ENCODE measurements at regions not wholly inside any gene's neighbourhood (a gene's known extent, or its start where the extent isn't known, plus 50 kb on each side); places are given as distances from the start of the nearest gene placed in this dataset.

DNA sequence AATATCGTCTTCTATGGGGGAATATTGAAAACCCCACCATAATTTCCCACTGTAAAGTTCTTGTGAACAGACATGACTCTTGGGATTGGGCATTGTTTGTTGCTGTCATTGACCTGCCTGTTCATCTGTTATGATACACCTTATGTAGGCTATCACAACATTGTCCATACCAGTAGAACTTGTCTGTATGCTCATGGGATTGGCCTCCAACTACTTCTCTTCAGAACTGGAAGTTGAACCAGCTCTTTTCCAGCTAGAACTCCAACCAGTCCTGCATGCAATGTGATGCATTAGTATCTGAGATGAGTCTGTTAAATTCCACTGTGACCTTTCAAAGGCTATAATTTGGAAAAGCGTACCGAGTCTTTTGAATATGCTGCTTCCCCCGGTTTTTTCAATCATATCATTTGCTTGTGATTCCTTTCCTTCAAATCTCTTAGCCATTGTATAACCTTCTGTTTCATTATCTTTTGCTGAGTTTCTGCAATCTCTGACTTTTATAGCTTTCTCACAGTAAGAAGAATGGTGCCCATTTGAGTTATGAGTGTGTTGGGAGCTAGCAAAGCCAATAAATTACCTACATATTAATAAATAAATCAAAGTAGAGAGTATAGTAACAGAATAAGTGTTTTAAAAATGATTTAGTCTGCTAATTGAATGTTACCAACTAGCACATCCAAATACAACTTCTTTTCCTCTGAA is 101.9 kb downstream of the PLK2 start:
- BruUV-seq (replicated peaks) = no TSS peak
- ChIA-PET CTCF (no interaction called here), POLR2A (ENCODE audit: unreplicated experiment) (no interaction called here)
- H3K27ac ChIP-seq (ENCODE audit: low read length) = no peak overlapping the region
- TF ChIP-seq EZH2phosphoT487 (IDR thresholded peaks at IDR 0.05; ENCODE audit: borderline replicate concordance, low read length) (no peak), EZH2 (IDR thresholded peaks at IDR 0.05; ENCODE audit: low read length, unreplicated experiment) (no peak)
- TF ChIP-seq, protein P1, sequence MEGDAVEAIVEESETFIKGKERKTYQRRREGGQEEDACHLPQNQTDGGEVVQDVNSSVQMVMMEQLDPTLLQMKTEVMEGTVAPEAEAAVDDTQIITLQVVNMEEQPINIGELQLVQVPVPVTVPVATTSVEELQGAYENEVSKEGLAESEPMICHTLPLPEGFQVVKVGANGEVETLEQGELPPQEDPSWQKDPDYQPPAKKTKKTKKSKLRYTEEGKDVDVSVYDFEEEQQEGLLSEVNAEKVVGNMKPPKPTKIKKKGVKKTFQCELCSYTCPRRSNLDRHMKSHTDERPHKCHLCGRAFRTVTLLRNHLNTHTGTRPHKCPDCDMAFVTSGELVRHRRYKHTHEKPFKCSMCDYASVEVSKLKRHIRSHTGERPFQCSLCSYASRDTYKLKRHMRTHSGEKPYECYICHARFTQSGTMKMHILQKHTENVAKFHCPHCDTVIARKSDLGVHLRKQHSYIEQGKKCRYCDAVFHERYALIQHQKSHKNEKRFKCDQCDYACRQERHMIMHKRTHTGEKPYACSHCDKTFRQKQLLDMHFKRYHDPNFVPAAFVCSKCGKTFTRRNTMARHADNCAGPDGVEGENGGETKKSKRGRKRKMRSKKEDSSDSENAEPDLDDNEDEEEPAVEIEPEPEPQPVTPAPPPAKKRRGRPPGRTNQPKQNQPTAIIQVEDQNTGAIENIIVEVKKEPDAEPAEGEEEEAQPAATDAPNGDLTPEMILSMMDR (conservative IDR thresholded peaks at IDR 0.05; ENCODE audit: low read depth, low read length) = no peak
- no peaks in the 10 kb centered on the region for H3K36me3 ChIP-seq (ENCODE audit: low read depth, low read length)
- no peaks in the 10 kb centered on the region for H3K9me2 ChIP-seq (replicated peaks; ENCODE audit: low read length)
- H3F3A ChIP-seq (ENCODE audit: low read length, unreplicated experiment) = no peaks in the 10 kb centered on the region
- DNase-seq = no peak
- no peaks in the 10 kb centered on the region for H3K27me3 ChIP-seq (ENCODE audit: low read length)
- H3K4me3 ChIP-seq (ENCODE audit: low read length) = no peak overlapping the region
- H4K20me1 ChIP-seq (ENCODE audit: low read length) = no peaks in the 10 kb centered on the region
- H3K4me1 ChIP-seq (ENCODE audit: insufficient read depth, low read length) = 0 out of 2 replicates have a peak, but pooled peaks cover 3% of the 10 kb centered on the region
- H3K79me2 ChIP-seq (ENCODE audit: low read length) = no peaks in the 10 kb centered on the region
- intact Hi-C loops (cut with micrococcal nuclease) = no loop called here
- no peak for ATAC-seq
- H3K4me2 ChIP-seq (ENCODE audit: low read length) = no peak overlapping the region
- H3K9ac ChIP-seq (ENCODE audit: low read length) = no peak overlapping the region
- H3K9me3 ChIP-seq (ENCODE audit: low read length) = no peaks in the 10 kb centered on the region
- no peak overlapping the region for H2AFZ ChIP-seq (ENCODE audit: low read length)

DNA sequence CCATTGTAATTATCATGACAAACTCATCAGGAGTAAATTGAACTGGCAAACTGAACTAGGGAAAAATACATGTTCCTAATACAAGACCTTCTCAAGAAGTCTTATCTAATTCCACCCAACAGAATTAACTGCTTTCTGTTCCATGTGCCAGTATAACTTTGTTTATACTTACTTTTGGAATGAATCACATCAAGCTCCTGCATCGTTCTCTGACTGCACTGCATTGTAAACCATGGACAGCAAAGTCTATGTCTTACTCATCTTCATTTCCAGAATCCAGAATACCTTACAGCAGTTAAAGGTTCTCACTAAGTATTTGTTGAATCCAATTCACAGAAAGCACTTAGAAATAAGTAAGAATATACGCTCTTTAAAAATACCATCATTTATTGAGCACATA is 102.8 kb downstream of the PLK2 start:
- BruUV-seq (replicated peaks) = no TSS peak
- H3K4me3 ChIP-seq (ENCODE audit: low read length) = no peak overlapping the region
- H3K4me1 ChIP-seq (ENCODE audit: insufficient read depth, low read length) = 0 out of 2 replicates have a peak, but pooled peaks cover 3% of the 10 kb centered on the region
- no peak overlapping the region for H3K27ac ChIP-seq (ENCODE audit: low read length)
- no peaks in the 10 kb centered on the region for H3K79me2 ChIP-seq (ENCODE audit: low read length)
- CTCF ChIA-PET = no interaction called here
- H2AFZ ChIP-seq (ENCODE audit: low read length) = no peak overlapping the region
- no peak for TF ChIP-seq EZH2phosphoT487 (IDR thresholded peaks at IDR 0.05; ENCODE audit: borderline replicate concordance, low read length)
- H3K9me3 ChIP-seq (ENCODE audit: low read length) = no peaks in the 10 kb centered on the region
- H4K20me1 ChIP-seq (ENCODE audit: low read length) = no peaks in the 10 kb centered on the region
- intact Hi-C loops (cut with micrococcal nuclease) = no loop called here
- no peak overlapping the region for H3K4me2 ChIP-seq (ENCODE audit: low read length)
- DNase-seq (no peak), ATAC-seq (no peak)
- no peaks in the 10 kb centered on the region for H3K9me2 ChIP-seq (replicated peaks; ENCODE audit: low read length)
- H3K36me3 ChIP-seq (ENCODE audit: low read depth, low read length) = no peaks in the 10 kb centered on the region
- no peaks in the 10 kb centered on the region for H3K27me3 ChIP-seq (ENCODE audit: low read length)
- POLR2A ChIA-PET (ENCODE audit: unreplicated experiment) = no interaction called here
- no peak overlapping the region for H3K9ac ChIP-seq (ENCODE audit: low read length)
- H3F3A ChIP-seq (ENCODE audit: low read length, unreplicated experiment) = no peaks in the 10 kb centered on the region

DNA sequence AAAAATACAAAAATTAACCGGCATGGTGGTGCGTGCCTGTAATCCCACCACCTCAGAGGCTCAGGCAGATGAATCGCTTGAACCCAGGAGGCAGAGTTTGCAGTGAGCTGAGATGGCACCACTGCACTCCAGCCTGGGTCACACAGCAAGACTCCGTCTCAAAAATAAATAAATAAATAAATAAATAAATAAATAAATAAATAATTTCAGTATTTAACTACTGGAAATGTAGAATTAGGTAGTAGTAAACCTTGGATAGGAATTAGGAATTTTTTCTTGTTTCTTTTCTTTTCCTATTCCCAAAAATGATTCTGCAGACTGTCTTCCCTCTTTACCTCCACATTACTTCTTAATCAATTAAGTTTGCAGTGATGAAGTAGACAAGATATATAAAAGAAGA is 103.2 kb downstream of the PLK2 start:
- no peaks in the 10 kb centered on the region for H3F3A ChIP-seq (ENCODE audit: low read length, unreplicated experiment)
- no peaks in the 10 kb centered on the region for H3K79me2 ChIP-seq (ENCODE audit: low read length)
- TF ChIP-seq EZH2phosphoT487 (IDR thresholded peaks at IDR 0.05; ENCODE audit: borderline replicate concordance, low read length) (no peak), EZH2 (IDR thresholded peaks at IDR 0.05; ENCODE audit: low read length, unreplicated experiment) (no peak)
- TF ChIP-seq, protein P1 (conservative IDR thresholded peaks at IDR 0.05; ENCODE audit: low read depth, low read length) = no peak
- H3K9ac ChIP-seq (ENCODE audit: low read length) = no peak overlapping the region
- BruUV-seq (replicated peaks) = no TSS peak
- no peak overlapping the region for H3K27ac ChIP-seq (ENCODE audit: low read length)
- no peaks in the 10 kb centered on the region for H3K36me3 ChIP-seq (ENCODE audit: low read depth, low read length)
- intact Hi-C loops (cut with micrococcal nuclease) = no loop called here
- H3K4me1 ChIP-seq (ENCODE audit: insufficient read depth, low read length) = 0 out of 2 replicates have a peak, but pooled peaks cover 3% of the 10 kb centered on the region
- H2AFZ ChIP-seq (ENCODE audit: low read length) = no peak overlapping the region
- H3K4me3 ChIP-seq (ENCODE audit: low read length) = no peak overlapping the region
- ChIA-PET CTCF (no interaction called here), POLR2A (ENCODE audit: unreplicated experiment) (no interaction called here)
- DNase-seq (no peak), ATAC-seq (no peak)
- H3K9me2 ChIP-seq (replicated peaks; ENCODE audit: low read length) = no peaks in the 10 kb centered on the region
- no peaks in the 10 kb centered on the region for H3K9me3 ChIP-seq (ENCODE audit: low read length)
- H3K4me2 ChIP-seq (ENCODE audit: low read length) = no peak overlapping the region
- H4K20me1 ChIP-seq (ENCODE audit: low read length) = no peaks in the 10 kb centered on the region
- H3K27me3 ChIP-seq (ENCODE audit: low read length) = no peaks in the 10 kb centered on the region

Measured in PC-3 (cell line).